GM12891 (cell line): ENCODE measurements at regions not wholly inside any gene's neighbourhood (a gene's known extent, or its start where the extent isn't known, plus 50 kb on each side); places are given as distances from the start of the nearest gene placed in this dataset.

Source experiments
- POLR2A ChIP-seq: IDR thresholded peaks from 2 replicates; pipeline ENCODE4 v1.6.1; 2011; ENCODE audit warnings: low read depth, low read length, control low read depth
- POLR2AphosphoS5 ChIP-seq: IDR thresholded peaks from 2 replicates; pipeline ENCODE4 v1.6.1; 2011; ENCODE audit warnings: low read depth, low read length, control low read depth
- POU2F2 ChIP-seq: IDR thresholded peaks from 2 replicates; pipeline ENCODE4 v1.6.1; 2011; ENCODE audit warnings: low read depth, mild to moderate bottlenecking, control low read depth, low read length, moderate library complexity
- TAF1 ChIP-seq: IDR thresholded peaks from 2 replicates; pipeline ENCODE4 v1.6.1; 2011; ENCODE audit warnings: low read depth, low read length, control low read depth

DNA sequence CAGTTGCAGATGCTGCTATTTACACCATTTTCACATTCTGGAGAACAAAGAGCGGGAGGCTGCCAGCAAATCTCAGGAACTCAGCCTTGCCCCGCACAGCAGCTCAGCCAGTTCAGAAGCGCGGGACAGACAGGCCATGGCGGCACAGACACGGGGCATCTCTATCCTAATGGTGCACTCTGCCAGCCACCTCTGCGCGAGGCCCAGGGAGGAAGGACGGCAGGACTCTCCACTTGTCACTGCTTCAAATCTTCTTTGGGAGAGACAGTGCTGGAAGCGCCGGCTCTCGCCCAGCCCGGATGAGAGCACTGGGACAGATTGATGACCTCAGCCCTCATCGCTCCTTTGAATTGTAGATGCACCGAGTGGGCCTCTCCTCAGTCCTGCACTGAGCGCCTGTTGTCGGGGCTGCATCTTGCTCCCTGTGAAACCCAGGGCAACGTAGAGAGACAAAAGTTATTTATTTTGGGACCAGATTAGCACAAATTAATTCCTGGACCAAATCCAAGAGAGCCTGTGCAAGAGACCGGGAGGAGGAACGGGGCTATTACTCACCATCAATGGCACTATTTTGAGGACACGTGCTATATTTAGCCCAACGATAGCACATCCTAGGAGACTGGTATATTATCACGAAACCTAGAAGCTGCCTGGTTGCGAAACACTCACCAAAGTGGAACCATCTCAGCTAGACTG lies 211.4 kb upstream of the SMIM21 start:
- TF ChIP-seq POLR2A (no peak), POLR2AphosphoS5 (no peak), TAF1 (no peak), POU2F2 (no peak)
